GM12878 (cell line): ENCODE measurements at regions not wholly inside any gene's neighbourhood (a gene's known extent, or its start where the extent isn't known, plus 50 kb on each side); places are given as distances from the start of the nearest gene placed in this dataset.

Experiments
- CEBPB ChIP-seq, 2 experiments: fragments of 150-350 bp in 1 of 2; IDR thresholded peaks; 2 replicates each; pipeline ENCODE4 v1.6.1; 2012 to 2014; ENCODE audit warnings: low read depth in 2 of 2, low read length in 2 of 2, borderline replicate concordance in 1 of 2, inconsistent platforms in 1 of 2
- CTCF ChIP-seq, 3 experiments: IDR thresholded peaks in 2 of 3; conservative IDR thresholded peaks in 1 of 3; 2 replicates each; pipeline ENCODE4 v1.5.1; 2011; ENCODE audit warnings: low read depth in 3 of 3, low read length in 3 of 3, mild to moderate bottlenecking in 3 of 3, control low read depth in 2 of 3, moderate library complexity in 2 of 3, inconsistent platforms in 1 of 3, mixed read lengths in 1 of 3; ENCODE audit not compliant: control insufficient read depth in 2 of 3, insufficient read depth in 1 of 3; ENCODE audit errors: extremely low read depth in 1 of 3
- POLR2A ChIP-seq: IDR thresholded peaks from 2 replicates; pipeline ENCODE4 v1.6.1; 2011; ENCODE audit warnings: low read depth, mild to moderate bottlenecking, low read length
- POLR2AphosphoS5 ChIP-seq: IDR thresholded peaks from 2 replicates; pipeline ENCODE4 v1.6.1; 2011; ENCODE audit warnings: mild to moderate bottlenecking, low read length, inconsistent platforms

GRCh38 chr6:167400482-167401138, 75.7 kb downstream of the TTLL2 start:
- no peak for TF ChIP-seq CTCF (IDR thresholded peaks at IDR 0.05 in 2 of 3, conservative IDR thresholded peaks at IDR 0.05 in 1 of 3; ENCODE audit: control insufficient read depth in 2 of 3, extremely low read depth in 1 of 3, insufficient read depth in 1 of 3, low read depth in 3 of 3, low read length in 3 of 3)
- TF ChIP-seq POLR2A: no peak
- no peak for TF ChIP-seq CEBPB (IDR thresholded peaks at IDR 0.05; ENCODE audit: borderline replicate concordance in 1 of 2, low read depth in 2 of 2, low read length in 2 of 2)
- TF ChIP-seq POLR2AphosphoS5: no peak
